RWPE1 (cell line): ENCODE measurements at regions not wholly inside any gene's neighbourhood (a gene's known extent, or its start where the extent isn't known, plus 50 kb on each side); places are given as distances from the start of the nearest gene placed in this dataset.

Experiments used
- CTCF ChIA-PET: fragments of 350-600 bp; sonication (Branson Sonifier 250); formaldehyde crosslinking; extraction: SDS; loops from one replicate; lab custom pipeline; 2021; lab: Yijun Ruan, JAX
- POLR2A ChIA-PET: fragments of 400-600 bp; formaldehyde crosslinking; extraction: SDS; loops from one replicate; lab custom pipeline; 2020; ENCODE audit warnings: antibody characterized with exemption; ENCODE audit not compliant: low non-redundant PET; lab: Yijun Ruan, JAX
- DNase-seq: peaks from one replicate; pipeline ENCODE4 v3.0.0; 2012; ENCODE audit warnings: low spot score
- H3K27ac ChIP-seq: fragments of 450-650 bp; 2 replicates; pipeline ENCODE4 v1.5.1; 2017
- TF ChIP-seq, protein P1 (sequence below): fragments of 450-650 bp; conservative IDR thresholded peaks from 2 replicates; pipeline ENCODE4 v1.5.1; 2017; ENCODE audit warnings: low read depth, mild to moderate bottlenecking

DNA sequence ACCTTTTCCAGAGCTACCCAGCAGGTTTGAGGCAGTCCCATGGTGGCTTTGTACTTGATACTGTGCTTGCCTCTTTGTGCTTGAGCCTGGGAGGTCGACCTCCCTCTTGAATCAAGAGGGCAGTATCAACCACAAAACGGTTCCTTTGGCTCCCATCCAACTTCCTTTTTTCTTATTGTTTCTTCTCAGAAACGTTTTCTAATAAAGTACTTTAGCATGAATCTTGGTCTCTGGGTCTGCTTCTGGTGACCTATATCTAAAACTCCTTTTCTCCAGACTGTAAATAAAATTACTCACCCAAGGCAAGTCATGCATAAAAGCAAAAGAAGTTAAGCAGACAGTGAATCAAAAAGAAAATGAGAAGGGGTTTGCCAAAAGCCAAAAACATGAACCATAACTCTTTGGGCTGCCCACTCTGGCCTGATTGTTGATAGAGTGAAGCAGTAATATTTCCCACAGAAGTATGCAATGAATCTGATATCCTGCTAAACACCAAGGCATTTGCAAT, 112.2 kb upstream of the SLC4A7 start:
- TF ChIP-seq, protein P1, sequence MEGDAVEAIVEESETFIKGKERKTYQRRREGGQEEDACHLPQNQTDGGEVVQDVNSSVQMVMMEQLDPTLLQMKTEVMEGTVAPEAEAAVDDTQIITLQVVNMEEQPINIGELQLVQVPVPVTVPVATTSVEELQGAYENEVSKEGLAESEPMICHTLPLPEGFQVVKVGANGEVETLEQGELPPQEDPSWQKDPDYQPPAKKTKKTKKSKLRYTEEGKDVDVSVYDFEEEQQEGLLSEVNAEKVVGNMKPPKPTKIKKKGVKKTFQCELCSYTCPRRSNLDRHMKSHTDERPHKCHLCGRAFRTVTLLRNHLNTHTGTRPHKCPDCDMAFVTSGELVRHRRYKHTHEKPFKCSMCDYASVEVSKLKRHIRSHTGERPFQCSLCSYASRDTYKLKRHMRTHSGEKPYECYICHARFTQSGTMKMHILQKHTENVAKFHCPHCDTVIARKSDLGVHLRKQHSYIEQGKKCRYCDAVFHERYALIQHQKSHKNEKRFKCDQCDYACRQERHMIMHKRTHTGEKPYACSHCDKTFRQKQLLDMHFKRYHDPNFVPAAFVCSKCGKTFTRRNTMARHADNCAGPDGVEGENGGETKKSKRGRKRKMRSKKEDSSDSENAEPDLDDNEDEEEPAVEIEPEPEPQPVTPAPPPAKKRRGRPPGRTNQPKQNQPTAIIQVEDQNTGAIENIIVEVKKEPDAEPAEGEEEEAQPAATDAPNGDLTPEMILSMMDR: no peak
- H3K27ac ChIP-seq: no peak overlapping the region
- ChIA-PET CTCF (no interaction called here), POLR2A (no interaction called here)
- DNase-seq: no peak

DNA sequence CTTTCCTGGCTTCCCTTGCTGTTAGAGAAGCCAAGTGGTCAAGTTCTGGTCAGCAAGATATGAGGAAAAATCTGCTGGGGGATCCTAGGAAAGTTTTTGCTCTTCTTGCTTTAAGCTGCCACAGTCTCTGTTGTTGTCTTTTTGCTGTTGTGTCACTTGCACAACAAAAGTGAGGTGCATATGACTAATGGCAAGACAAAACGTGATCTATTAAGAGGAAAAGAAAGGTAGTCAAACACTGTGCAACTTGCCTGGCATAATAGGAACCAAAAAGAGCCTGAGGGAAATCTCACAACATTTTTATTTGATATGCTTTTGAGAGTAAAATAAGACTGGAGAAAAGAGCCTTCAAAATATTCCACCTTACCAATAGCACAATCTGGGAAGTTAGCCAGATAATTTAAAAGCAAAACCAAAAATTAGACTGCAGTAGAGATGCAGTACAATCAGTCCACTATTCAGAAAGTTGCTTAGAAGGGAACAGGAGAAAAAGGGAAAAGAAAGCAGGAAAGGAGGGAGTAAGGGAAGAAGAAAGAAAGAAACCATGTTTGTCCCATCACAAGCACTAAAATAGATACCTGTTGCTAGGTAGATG, 110.0 kb upstream of the SLC4A7 start:
- H3K27ac ChIP-seq: no peak overlapping the region
- CTCF ChIA-PET: no interaction called here
- no peak for DNase-seq
- POLR2A ChIA-PET: no interaction called here
- TF ChIP-seq, protein P1: no peak

DNA sequence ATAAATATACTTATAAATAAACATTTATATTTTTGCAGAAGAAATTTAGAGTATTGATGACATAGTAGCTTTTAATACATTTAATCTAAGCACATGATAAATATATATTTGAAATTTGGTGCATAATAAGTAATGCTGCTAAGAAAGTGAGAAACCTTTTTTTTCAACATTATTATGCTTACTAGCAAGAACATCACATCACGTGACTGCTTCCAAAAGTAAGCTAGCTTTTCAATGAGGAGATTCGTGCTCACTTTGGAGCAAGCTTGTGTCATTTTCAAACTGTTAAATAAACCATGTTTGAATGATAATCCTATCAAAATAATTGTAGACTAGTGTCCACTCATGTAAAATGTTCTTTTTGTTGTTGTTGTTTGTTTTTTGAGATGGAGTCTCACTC, 109.0 kb upstream of the SLC4A7 start:
- no peak overlapping the region for H3K27ac ChIP-seq
- ChIA-PET POLR2A (no interaction called here), CTCF (interaction anchor here (0.8 kb wide), 1 partner anchor 13 kb away, joined by 3 read pairs; no protein-coding TSS in a partner anchor)
- DNase-seq: no peak
- TF ChIP-seq, protein P1: no peak

DNA sequence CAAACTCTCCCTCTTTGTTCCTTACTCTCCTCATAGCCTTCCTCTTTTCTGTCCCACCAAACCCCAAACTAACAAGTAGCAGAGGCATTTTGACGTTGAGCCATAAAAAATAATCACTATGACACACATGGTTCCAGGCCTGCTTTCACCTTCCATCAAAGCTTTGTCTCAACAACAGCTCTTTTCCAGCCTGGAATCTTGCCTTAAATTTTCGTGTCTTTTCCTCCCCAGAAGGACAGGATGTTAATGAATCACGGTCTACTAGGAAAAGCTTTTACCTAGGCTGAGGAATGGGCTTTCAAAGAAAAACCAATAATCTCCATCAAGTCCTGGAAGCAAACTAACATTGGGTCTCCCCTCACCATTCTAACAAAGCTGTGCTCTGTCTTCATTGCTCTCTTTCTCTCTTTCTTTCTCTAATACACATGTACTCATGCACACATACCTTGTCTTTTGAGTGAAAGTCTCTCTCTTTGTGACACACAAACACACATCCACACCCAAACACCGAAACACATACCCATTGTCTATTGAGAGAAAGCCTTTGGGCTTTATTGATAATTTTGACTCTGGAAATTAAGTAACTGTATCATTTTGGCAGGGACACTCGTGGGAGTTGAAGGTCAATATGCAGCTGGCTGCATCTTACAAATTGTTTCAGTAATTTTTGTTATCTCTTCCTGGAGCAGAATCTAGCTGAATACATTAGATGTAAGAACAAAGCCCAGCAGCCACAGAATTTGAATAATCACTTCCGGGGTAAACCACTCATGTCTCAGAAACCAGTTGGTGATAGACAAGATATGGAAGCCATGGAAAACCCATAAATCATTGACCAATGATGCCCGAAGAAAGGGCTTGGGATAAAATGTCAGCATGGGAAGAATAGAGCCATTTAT, 107.4 kb upstream of the SLC4A7 start:
- ChIA-PET CTCF (no interaction called here), POLR2A (no interaction called here)
- TF ChIP-seq, protein P1: no peak
- H3K27ac ChIP-seq: no peak overlapping the region
- no peak for DNase-seq

DNA sequence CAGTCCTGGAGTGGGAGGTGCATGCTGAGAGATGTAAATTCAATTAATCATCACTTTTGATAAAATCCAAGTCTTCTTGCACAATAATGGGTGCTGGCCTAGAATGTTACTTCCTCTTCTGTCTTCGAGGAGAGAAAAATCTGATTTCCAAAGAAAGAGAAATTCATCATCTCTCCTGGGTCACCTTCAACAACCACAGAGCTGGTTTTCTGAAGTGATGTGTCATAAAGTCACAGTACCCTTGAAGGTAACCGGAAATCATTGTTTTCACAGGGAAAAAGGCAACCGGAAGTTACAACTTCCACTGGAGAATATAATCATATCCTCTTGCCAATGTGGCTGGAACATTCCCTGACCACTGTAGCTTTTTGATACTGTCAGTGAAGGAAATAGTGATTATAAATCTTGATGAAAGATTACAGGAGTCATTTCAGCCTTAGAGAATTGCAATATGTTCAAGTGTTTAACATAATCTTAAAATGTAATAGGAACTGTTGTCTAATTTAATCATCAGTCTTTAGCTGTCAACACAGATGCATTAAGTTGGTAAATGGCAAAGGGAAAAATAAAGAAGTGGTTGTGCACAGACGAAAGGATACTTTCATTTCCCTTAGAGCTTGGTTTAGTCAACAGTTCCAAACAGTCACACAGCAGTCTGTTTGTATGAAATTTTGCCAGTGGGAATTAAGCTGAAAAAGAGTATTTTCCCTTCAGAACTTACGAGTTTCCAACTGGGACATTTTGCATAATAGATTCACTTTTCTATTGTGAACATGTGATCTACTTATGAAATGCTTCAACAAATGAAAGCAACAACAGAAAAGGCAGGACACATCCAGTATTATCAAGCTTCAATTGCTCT, 106.5 kb upstream of the SLC4A7 start:
- TF ChIP-seq, protein P1: no peak
- no peak overlapping the region for H3K27ac ChIP-seq
- ChIA-PET POLR2A (no interaction called here), CTCF (no interaction called here)
- DNase-seq: peak; percentile 12

DNA sequence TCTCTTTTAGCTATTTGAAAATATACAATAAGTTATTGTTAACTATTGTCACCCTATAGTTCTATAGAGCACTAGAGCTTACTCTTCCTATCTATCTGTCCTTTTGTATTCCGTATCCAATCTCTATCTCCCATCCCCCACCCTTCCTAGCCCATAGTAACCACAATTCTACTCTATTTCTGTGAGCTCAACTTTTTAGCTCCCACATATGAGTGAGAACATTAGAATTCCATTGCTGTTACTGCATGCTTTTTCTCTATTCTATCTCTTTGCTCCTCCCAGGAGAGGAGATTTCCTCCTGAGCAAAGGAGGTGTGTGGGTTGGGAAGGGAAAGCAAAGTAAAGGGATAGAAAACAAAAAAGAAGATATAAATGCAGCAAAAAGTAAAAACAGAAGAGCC, 105.6 kb upstream of the SLC4A7 start:
- ChIA-PET CTCF (no interaction called here), POLR2A (no interaction called here)
- TF ChIP-seq, protein P1: no peak
- H3K27ac ChIP-seq: no peak overlapping the region
- DNase-seq: no peak
